ENCODE measurements at regions not wholly inside any gene's neighbourhood (a gene's known extent, or its start where the extent isn't known, plus 50 kb on each side); places are given as distances from the start of the nearest gene placed in this dataset.

DNA sequence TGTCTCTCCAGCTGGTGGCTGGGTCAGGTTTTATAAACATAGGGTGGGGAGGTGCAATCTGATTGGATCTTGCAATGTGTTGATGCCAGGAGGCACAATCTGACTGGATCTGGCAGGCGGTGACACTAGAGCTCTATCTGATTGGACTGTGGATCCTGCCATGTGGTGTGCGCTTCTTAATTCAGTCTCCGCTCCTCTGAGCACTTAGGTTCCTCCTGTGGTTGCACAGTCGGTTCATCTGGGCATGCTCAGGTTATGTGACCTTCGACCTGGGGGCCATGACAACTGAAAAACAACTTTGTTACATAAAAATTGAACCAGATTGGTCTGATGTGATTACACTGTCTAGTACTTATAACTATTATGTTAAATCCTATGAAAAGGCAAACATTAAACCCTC is 127.1 kb upstream of the SVIL start:
- no peak for DNase-seq (ENCODE audit: insufficient read length, low spot score)
- FAIRE-seq = no peak
- no peak for TF ChIP-seq PAX5 (IDR thresholded peaks at IDR 0.05; ENCODE audit: insufficient read depth, low read length, severe bottlenecking)

DNA sequence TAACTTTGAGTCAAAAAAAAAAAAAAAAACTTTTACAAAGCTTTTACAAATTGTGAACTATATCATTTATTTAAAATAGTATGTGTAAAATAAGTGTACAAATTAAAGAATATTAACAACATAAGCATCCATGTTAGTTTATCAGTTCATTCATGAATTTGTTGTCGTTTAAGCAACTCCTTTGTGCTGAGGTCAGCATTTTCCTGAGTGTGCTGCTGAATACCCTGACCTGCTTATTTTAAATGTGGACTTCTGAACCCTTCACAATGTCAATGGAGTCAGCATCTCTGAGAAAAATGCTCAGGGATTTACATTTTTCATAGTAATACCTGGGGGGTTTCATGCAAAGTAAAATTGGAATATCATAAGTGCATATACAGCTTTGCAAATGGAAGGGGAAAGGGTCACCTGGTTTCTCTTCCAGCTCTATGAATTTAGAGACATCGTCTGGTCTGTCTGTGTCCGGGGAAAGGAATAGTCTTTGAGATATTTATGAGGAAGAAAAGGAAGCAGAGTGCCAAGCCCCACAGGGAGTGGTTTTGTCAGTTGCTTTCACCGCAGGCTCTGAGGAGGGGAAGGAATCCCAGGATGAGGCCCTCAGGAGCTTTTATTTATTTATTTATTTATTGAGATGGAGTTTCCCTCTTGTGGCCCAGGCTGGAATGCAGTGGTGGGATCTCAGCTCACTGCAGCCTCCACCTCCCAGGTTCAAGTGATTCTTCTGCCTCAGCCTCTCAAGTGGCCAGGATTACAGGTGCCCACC is 125.5 kb upstream of the SVIL start:
- no peak for FAIRE-seq

DNA sequence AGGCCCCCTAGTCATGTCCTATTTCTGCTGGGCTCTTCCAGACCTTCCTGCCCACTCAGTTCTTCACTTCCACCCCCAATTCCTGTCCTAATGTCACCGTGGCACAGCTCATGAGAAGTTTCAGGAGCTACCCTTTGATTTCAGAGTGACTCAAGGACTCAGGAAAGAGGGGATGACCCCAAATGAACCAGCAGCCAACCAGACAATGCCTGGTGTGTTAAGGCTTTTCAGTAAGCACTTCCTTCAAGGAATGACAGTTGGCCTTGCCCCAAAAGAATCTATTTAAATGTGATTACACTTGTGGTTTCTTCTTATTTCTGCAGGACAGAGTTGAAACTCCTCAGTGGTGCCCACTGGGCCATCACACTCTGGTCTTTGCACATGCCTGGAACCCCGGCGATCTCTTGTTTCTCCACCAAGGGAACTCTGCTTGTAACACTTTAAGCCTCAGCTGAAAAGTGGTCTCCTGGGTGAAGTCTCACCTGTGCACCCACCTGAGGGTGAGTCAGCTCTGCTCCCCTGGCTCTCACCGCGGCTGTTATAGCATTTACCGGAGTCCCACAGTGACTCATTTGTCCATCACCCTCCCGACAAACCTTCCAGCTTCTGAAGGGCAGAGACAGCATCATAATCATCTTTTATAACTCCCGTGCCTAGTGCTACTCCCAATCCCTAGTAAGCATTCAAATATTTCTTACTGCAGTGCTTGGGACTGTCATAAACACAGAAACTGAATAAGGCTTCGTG is 123.0 kb upstream of the SVIL start:
- no peak for FAIRE-seq
- DNase-seq (ENCODE audit: insufficient read length, low spot score) = no peak
- TF ChIP-seq POLR2A (IDR thresholded peaks at IDR 0.05; ENCODE audit: low read depth, low read length) (no peak), POLR2AphosphoS5 (IDR thresholded peaks at IDR 0.05; ENCODE audit: low read depth, low read length) (no peak), TAF1 (IDR thresholded peaks at IDR 0.05; ENCODE audit: low read depth, low read length) (no peak), POU2F2 (IDR thresholded peaks at IDR 0.05; ENCODE audit: low read depth, low read length) (no peak), PAX5 (IDR thresholded peaks at IDR 0.05; ENCODE audit: insufficient read depth, low read length, severe bottlenecking) (no peak), SPI1 (IDR thresholded peaks at IDR 0.05; ENCODE audit: low read depth, low read length) (no peak)

More for the DNA sequence above, 125.5 kb upstream of the SVIL start:
- DNase-seq (ENCODE audit: insufficient read length, low spot score) = no peak
- no peak for TF ChIP-seq POLR2A (IDR thresholded peaks at IDR 0.05; ENCODE audit: low read depth, low read length)
- TF ChIP-seq PAX5 (IDR thresholded peaks at IDR 0.05; ENCODE audit: insufficient read depth, low read length, severe bottlenecking) = no peak
- no peak for TF ChIP-seq TAF1 (IDR thresholded peaks at IDR 0.05; ENCODE audit: low read depth, low read length)
- no peak for TF ChIP-seq POLR2AphosphoS5 (IDR thresholded peaks at IDR 0.05; ENCODE audit: low read depth, low read length)
- TF ChIP-seq POU2F2 (IDR thresholded peaks at IDR 0.05; ENCODE audit: low read depth, low read length) = no peak
- TF ChIP-seq SPI1 (IDR thresholded peaks at IDR 0.05; ENCODE audit: low read depth, low read length) = no peak

DNA sequence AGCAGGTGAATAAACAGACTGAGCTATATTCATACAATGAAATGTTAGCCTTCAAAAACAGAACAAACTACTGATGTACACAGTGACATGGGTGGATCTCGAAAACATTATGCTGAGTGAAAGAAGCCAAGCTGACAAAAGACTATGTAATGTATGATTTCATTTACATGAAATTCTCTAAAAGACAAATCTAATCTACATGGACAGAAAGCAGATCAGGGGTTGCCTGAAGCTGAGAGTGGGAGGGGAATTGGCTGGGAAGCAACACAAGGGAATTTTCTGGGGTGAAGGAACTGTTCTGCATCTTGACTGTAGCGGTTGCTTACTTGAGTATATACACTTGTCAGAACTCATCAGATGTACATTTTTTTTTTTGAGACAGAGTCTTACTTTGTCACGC is 121.7 kb upstream of the SVIL start:
- DNase-seq (ENCODE audit: insufficient read length, low spot score) = no peak
- TF ChIP-seq TAF1 (IDR thresholded peaks at IDR 0.05; ENCODE audit: low read depth, low read length) (no peak), POU2F2 (IDR thresholded peaks at IDR 0.05; ENCODE audit: low read depth, low read length) (no peak), PAX5 (IDR thresholded peaks at IDR 0.05; ENCODE audit: insufficient read depth, low read length, severe bottlenecking) (no peak)
- FAIRE-seq = no peak

- TF ChIP-seq POU2F2 (IDR thresholded peaks at IDR 0.05; ENCODE audit: low read depth, low read length) = no peak
- TF ChIP-seq POLR2AphosphoS5 (IDR thresholded peaks at IDR 0.05; ENCODE audit: low read depth, low read length) = no peak
- TF ChIP-seq SPI1 (IDR thresholded peaks at IDR 0.05; ENCODE audit: low read depth, low read length) = no peak
- TF ChIP-seq PAX5 (IDR thresholded peaks at IDR 0.05; ENCODE audit: insufficient read depth, low read length, severe bottlenecking) = no peak
- no peak for TF ChIP-seq POLR2A (IDR thresholded peaks at IDR 0.05; ENCODE audit: low read depth, low read length)
- no peak for TF ChIP-seq TAF1 (IDR thresholded peaks at IDR 0.05; ENCODE audit: low read depth, low read length)
- FAIRE-seq (no peak), DNase-seq (ENCODE audit: insufficient read length, low spot score) (no peak)
Observed at GRCh38 chr10:29753283-29753682, 118.5 kb upstream of the SVIL start.

- FAIRE-seq (no peak), DNase-seq (ENCODE audit: insufficient read length, low spot score) (no peak)
- TF ChIP-seq POLR2A (IDR thresholded peaks at IDR 0.05; ENCODE audit: low read depth, low read length) (no peak), PAX5 (IDR thresholded peaks at IDR 0.05; ENCODE audit: insufficient read depth, low read length, severe bottlenecking) (no peak), POLR2AphosphoS5 (IDR thresholded peaks at IDR 0.05; ENCODE audit: low read depth, low read length) (no peak), POU2F2 (IDR thresholded peaks at IDR 0.05; ENCODE audit: low read depth, low read length) (no peak), SPI1 (IDR thresholded peaks at IDR 0.05; ENCODE audit: low read depth, low read length) (no peak), TAF1 (IDR thresholded peaks at IDR 0.05; ENCODE audit: low read depth, low read length) (no peak)
Observed at GRCh38 chr10:29751684-29752083, 116.9 kb upstream of the SVIL start.

DNA sequence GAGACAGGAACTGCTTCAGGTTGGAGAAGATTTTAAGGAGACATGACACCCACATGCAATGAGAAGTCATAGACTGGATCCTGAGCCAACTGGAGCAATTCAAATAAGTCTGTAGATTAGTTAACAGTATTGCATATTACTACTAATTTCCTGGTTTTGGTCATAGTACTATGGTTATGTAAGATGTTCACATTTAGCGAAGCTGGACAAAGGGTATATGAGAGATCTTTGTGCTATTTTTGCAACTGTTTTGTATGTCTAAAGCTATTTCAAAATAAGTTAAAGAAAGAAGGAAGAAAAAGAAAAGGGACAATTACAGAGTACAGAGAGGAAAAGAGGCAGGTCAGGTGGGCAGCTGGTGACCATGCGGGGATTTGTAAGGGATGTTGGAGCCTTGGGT is 116.5 kb upstream of the SVIL start:
- DNase-seq (ENCODE audit: insufficient read length, low spot score) = no peak
- FAIRE-seq = no peak

DNA sequence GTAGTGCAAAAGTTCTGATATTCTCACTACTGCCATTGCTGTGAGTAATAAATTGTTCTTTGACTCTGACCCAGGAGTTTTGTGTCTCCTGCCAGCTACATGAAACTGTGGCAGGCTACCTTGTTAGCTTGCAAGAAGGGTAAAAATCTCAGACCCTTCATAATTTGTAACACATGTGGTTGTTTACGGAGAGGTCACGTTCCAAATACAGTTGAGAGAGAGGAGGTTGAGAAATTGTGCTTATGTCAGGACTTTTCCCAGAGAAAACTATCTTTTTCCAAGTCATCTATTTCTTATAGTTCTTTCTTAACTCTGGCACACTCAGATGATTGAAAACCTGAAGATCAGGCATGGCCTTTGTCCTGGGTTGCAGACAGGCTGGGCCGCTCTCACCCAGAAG is 114.4 kb upstream of the SVIL start:
- FAIRE-seq = no peak
- no peak for DNase-seq (ENCODE audit: insufficient read length, low spot score)
- TF ChIP-seq PAX5 (IDR thresholded peaks at IDR 0.05; ENCODE audit: insufficient read depth, low read length, severe bottlenecking) = no peak
- TF ChIP-seq POLR2A (IDR thresholded peaks at IDR 0.05; ENCODE audit: low read depth, low read length) = no peak
- no peak for TF ChIP-seq POLR2AphosphoS5 (IDR thresholded peaks at IDR 0.05; ENCODE audit: low read depth, low read length)
- TF ChIP-seq POU2F2 (IDR thresholded peaks at IDR 0.05; ENCODE audit: low read depth, low read length) = no peak
- no peak for TF ChIP-seq TAF1 (IDR thresholded peaks at IDR 0.05; ENCODE audit: low read depth, low read length)
- no peak for TF ChIP-seq SPI1 (IDR thresholded peaks at IDR 0.05; ENCODE audit: low read depth, low read length)

More for the DNA sequence above, 116.5 kb upstream of the SVIL start:
- no peak for TF ChIP-seq PAX5 (IDR thresholded peaks at IDR 0.05; ENCODE audit: insufficient read depth, low read length, severe bottlenecking)

DNA sequence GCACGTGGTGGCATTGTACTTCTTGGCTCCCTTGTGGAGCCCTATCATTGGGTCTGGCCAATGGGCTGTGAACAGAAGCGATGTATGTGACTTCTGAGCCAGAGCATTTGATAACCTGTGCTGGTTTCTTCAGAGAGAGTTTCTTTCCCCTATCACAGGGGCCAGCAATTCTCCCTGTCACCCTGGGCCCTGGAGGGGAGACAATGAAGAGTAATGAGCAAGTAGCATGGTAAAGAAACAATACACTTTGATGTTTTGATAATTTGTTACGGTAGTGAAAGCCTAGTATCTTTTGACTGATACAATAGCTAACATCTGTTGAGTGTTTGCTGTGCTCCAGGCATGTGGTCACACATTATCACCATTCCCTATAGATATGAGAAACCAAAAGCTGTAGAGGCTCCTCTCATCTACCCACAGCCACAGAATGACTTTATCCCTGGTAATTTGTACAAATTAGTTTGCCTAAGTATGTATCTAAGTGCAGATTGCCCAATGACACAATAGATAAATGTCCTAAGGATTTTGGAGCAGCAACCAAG is 113.4 kb upstream of the SVIL start:
- FAIRE-seq (no peak), DNase-seq (ENCODE audit: insufficient read length, low spot score) (no peak)
- no peak for TF ChIP-seq POLR2A (IDR thresholded peaks at IDR 0.05; ENCODE audit: low read depth, low read length)

- FAIRE-seq (no peak), DNase-seq (ENCODE audit: insufficient read length, low spot score) (no peak)
- TF ChIP-seq POLR2A (IDR thresholded peaks at IDR 0.05; ENCODE audit: low read depth, low read length) (no peak), POU2F2 (IDR thresholded peaks at IDR 0.05; ENCODE audit: low read depth, low read length) (no peak), PAX5 (IDR thresholded peaks at IDR 0.05; ENCODE audit: insufficient read depth, low read length, severe bottlenecking) (no peak), SPI1 (IDR thresholded peaks at IDR 0.05; ENCODE audit: low read depth, low read length) (no peak), POLR2AphosphoS5 (IDR thresholded peaks at IDR 0.05; ENCODE audit: low read depth, low read length) (no peak), TAF1 (IDR thresholded peaks at IDR 0.05; ENCODE audit: low read depth, low read length) (no peak)
Observed at GRCh38 chr10:29746080-29746797, 111.5 kb upstream of the SVIL start.

Measured in GM12891 (cell line).